SK-N-SH treated with all-trans-retinoic acid at 6 μM for 48 hours (cell line): ENCODE measurements at regions not wholly inside any gene's neighbourhood (a gene's known extent, or its start where the extent isn't known, plus 50 kb on each side); places are given as distances from the start of the nearest gene placed in this dataset.
"Not testable (repeated sequence)": the region's sequence is repeated elsewhere in the genome, so short reads cannot be mapped to it uniquely, and the experiment has no call there.

Source experiments
- CSDC2 ChIP-seq: fragments of 250-450 bp; sonication (Bioruptor Pico); IDR thresholded peaks from 2 replicates; pipeline ENCODE4 v1.5.0; 2020; ENCODE audit warnings: mild to moderate bottlenecking, moderate library complexity
- ESRRG ChIP-seq: fragments of 250-450 bp; sonication (Bioruptor Pico); IDR thresholded peaks from 2 replicates; pipeline ENCODE4 v1.6.1; 2021; ENCODE audit warnings: mild to moderate bottlenecking
- ISL1 ChIP-seq: fragments of 250-450 bp; sonication (Bioruptor Pico); IDR thresholded peaks from 2 replicates; pipeline ENCODE4 v2.1.2; 2022; ENCODE audit warnings: mild to moderate bottlenecking, moderate library complexity
- PATZ1 ChIP-seq: fragments of 250-450 bp; sonication (Bioruptor Pico); IDR thresholded peaks from 2 replicates; pipeline ENCODE4 v1.8.0; 2020; ENCODE audit warnings: mild to moderate bottlenecking, moderate library complexity, borderline replicate concordance
- RARB ChIP-seq: fragments of 250-450 bp; sonication (Bioruptor Pico); IDR thresholded peaks from 2 replicates; pipeline ENCODE4 v1.8.0; 2021; ENCODE audit warnings: mild to moderate bottlenecking, moderate library complexity
- SNAI2 ChIP-seq: fragments of 250-450 bp; sonication (Bioruptor Pico); IDR thresholded peaks from 2 replicates; pipeline ENCODE4 v1.5.0; 2020; ENCODE audit warnings: mild to moderate bottlenecking, moderate library complexity
- TOX ChIP-seq: fragments of 250-450 bp; sonication (Bioruptor Pico); IDR thresholded peaks from 2 replicates; pipeline ENCODE4 v1.8.0; 2021; ENCODE audit warnings: mild to moderate bottlenecking, moderate library complexity, borderline replicate concordance
- TF ChIP-seq, protein P1 (sequence below): fragments of 250-450 bp; sonication (Bioruptor Pico); IDR thresholded peaks from 2 replicates; pipeline ENCODE4 v1.5.1; 2020; ENCODE audit warnings: low read depth, mild to moderate bottlenecking, moderate library complexity

DNA sequence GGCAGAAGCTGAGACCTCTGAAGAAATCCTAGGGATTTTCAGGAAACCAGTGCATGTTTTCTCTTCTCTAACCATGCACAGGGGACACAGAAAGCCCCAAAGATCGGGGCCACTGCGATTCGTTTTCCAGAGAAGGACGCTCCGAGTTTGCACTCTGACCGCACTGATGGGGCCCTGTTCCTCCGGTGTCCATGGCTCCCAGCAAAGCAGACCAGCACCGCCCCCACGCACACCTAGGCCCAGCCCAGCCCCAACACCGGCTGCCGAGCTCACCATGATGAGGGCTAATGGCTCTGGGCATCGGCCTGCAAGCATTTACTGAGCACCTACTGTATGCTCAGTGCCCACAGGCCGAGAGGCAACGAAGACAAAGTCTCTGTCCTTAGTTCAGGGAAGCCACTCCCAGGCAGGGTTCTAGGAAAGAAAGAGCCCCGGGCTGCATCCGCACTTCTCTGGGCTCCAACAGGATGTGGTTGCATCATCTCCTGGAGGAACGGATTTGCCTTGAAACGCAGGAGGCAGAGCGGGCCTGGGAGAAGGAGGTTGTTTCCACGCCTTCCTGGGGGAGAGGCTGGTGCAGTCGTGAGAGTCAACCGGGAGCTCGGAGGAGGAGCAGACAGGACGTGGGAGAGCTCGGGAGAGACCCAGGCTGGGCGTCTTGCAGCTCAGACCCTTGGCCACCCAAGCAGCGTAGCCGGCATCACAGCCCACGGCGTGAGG, 5460.9 kb upstream of the TPTE start:
- not testable (repeated sequence) for TF ChIP-seq SNAI2 (CRISPR knock-in tag); CSDC2 (CRISPR knock-in tag); RARB; PATZ1; ESRRG (CRISPR knock-in tag); TOX (CRISPR knock-in tag); ISL1
- TF ChIP-seq, protein P1, sequence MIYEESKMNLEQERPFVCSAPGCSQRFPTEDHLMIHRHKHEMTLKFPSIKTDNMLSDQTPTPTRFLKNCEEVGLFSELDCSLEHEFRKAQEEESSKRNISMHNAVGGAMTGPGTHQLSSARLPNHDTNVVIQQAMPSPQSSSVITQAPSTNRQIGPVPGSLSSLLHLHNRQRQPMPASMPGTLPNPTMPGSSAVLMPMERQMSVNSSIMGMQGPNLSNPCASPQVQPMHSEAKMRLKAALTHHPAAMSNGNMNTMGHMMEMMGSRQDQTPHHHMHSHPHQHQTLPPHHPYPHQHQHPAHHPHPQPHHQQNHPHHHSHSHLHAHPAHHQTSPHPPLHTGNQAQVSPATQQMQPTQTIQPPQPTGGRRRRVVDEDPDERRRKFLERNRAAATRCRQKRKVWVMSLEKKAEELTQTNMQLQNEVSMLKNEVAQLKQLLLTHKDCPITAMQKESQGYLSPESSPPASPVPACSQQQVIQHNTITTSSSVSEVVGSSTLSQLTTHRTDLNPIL (CRISPR knock-in tag): not testable (repeated sequence)
